ENCODE measurements at regions not wholly inside any gene's neighbourhood (a gene's known extent, or its start where the extent isn't known, plus 50 kb on each side); places are given as distances from the start of the nearest gene placed in this dataset.

- H3K4me1 ChIP-seq (ENCODE audit: insufficient read depth, low read length), result peaks cover 3% of the 10 kb centered on the region
- H3K27ac Mint-ChIP-seq (ENCODE audit: unreplicated experiment), result peak overlapping the region; percentile 34
- H3K9me3 ChIP-seq (ENCODE audit: insufficient read depth, low read depth, low read length), result no peaks in the 10 kb centered on the region
- H3K9ac ChIP-seq (ENCODE audit: low read length), result no peak overlapping the region
- no peaks in the 10 kb centered on the region for H3K27me3 Mint-ChIP-seq (ENCODE audit: low read depth, unreplicated experiment)
- FAIRE-seq (no peak), DNase-seq (ENCODE audit: low read depth) (peak; percentile 83)
- no peak overlapping the region for H2AFZ ChIP-seq (ENCODE audit: low read depth, low read length)
- no peak overlapping the region for H3K4me3 ChIP-seq (ENCODE audit: insufficient read depth, low read depth, low read length)
- TF ChIP-seq EZH2 (IDR thresholded peaks at IDR 0.05; ENCODE audit: insufficient read depth, low read length), result no peak
- TF ChIP-seq CTCF (IDR thresholded peaks at IDR 0.05; ENCODE audit: insufficient read depth, low read depth, low read length), result no peak
- H3K4me3 Mint-ChIP-seq (ENCODE audit: unreplicated experiment), result no peak overlapping the region
- no peaks in the 10 kb centered on the region for H3K9me3 Mint-ChIP-seq (ENCODE audit: unreplicated experiment)
- no peaks in the 10 kb centered on the region for H3K36me3 ChIP-seq (ENCODE audit: insufficient read depth, low read length)
- H3K27ac ChIP-seq (ENCODE audit: low read depth, low read length), result no peak overlapping the region
- H3K27me3 ChIP-seq (ENCODE audit: insufficient read depth, low read length), result no peaks in the 10 kb centered on the region
- no peaks in the 10 kb centered on the region for H3K79me2 ChIP-seq (ENCODE audit: insufficient read depth, low read length)
- no peaks in the 10 kb centered on the region for H4K20me1 ChIP-seq (ENCODE audit: insufficient read depth, low read length)
- H3K4me2 ChIP-seq (ENCODE audit: low read length), result peak overlapping the region; percentile 3
- no peaks in the 10 kb centered on the region for H3K36me3 Mint-ChIP-seq (ENCODE audit: low read depth, unreplicated experiment)
- H3K4me1 Mint-ChIP-seq (ENCODE audit: low read depth, unreplicated experiment), result peaks cover 20% of the 10 kb centered on the region
Observed at GRCh38 chr10:8146650-8147049, 92.2 kb downstream of the GATA3 start.

DNA sequence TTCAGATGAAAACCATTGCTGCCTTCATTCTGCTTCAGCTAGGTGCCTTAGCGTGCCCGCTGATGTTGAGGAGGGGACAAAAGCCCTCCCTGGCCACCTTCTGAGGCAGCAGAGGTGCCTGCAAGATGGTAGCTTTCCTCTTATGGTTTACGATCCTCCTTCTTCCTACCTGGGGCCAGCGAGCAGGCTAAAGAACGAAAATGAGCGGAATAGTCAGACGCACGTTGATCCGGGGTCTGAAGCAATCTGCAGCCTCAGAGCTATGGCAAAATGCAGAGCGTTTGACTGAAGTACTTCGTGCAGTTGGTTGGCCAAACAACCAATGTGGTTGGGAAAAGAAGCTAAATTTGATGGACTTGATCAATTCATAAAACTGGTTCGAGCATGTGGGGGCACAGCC lies 95.5 kb downstream of the GATA3 start:
- Histone ChIP-seq H3K9ac (ENCODE audit: low read length) (no peak overlapping the region), H3K79me2 (ENCODE audit: insufficient read depth, low read length) (no peaks in the 10 kb centered on the region), H4K20me1 (ENCODE audit: insufficient read depth, low read length) (no peaks in the 10 kb centered on the region), H3K4me3 (ENCODE audit: insufficient read depth, low read depth, low read length) (no peak overlapping the region), H3K4me2 (ENCODE audit: low read length) (no peak overlapping the region), H2AFZ (ENCODE audit: low read depth, low read length) (no peak overlapping the region), H3K4me1 (ENCODE audit: insufficient read depth, low read length) (peaks cover 3% of the 10 kb centered on the region), H3K27me3 (ENCODE audit: insufficient read depth, low read length) (no peaks in the 10 kb centered on the region), H3K9me3 (ENCODE audit: insufficient read depth, low read depth, low read length) (no peaks in the 10 kb centered on the region), H3K27ac (ENCODE audit: low read depth, low read length) (no peak overlapping the region), H3K36me3 (ENCODE audit: insufficient read depth, low read length) (no peaks in the 10 kb centered on the region)
- no peak overlapping the region for H3K27ac Mint-ChIP-seq (ENCODE audit: unreplicated experiment)
- TF ChIP-seq CTCF (IDR thresholded peaks at IDR 0.05; ENCODE audit: insufficient read depth, low read depth, low read length), result no peak
- no peak for TF ChIP-seq EZH2 (IDR thresholded peaks at IDR 0.05; ENCODE audit: insufficient read depth, low read length)
- no peaks in the 10 kb centered on the region for H3K36me3 Mint-ChIP-seq (ENCODE audit: low read depth, unreplicated experiment)
- no peaks in the 10 kb centered on the region for H3K9me3 Mint-ChIP-seq (ENCODE audit: unreplicated experiment)
- peaks cover 2% of the 10 kb centered on the region for H3K27me3 Mint-ChIP-seq (ENCODE audit: low read depth, unreplicated experiment)
- peaks cover 16% of the 10 kb centered on the region for H3K4me1 Mint-ChIP-seq (ENCODE audit: low read depth, unreplicated experiment)
- FAIRE-seq (no peak), DNase-seq (ENCODE audit: low read depth) (no peak)
- no peak overlapping the region for H3K4me3 Mint-ChIP-seq (ENCODE audit: unreplicated experiment)

GRCh38 chr10:8150401-8150905 lies 96.0 kb downstream of the GATA3 start:
- Histone ChIP-seq H3K9me3 (ENCODE audit: insufficient read depth, low read depth, low read length) (no peaks in the 10 kb centered on the region), H4K20me1 (ENCODE audit: insufficient read depth, low read length) (no peaks in the 10 kb centered on the region), H2AFZ (ENCODE audit: low read depth, low read length) (no peak overlapping the region), H3K4me1 (ENCODE audit: insufficient read depth, low read length) (peaks cover 3% of the 10 kb centered on the region), H3K36me3 (ENCODE audit: insufficient read depth, low read length) (no peaks in the 10 kb centered on the region), H3K9ac (ENCODE audit: low read length) (no peak overlapping the region), H3K4me3 (ENCODE audit: insufficient read depth, low read depth, low read length) (no peak overlapping the region), H3K79me2 (ENCODE audit: insufficient read depth, low read length) (no peaks in the 10 kb centered on the region), H3K27me3 (ENCODE audit: insufficient read depth, low read length) (no peaks in the 10 kb centered on the region), H3K27ac (ENCODE audit: low read depth, low read length) (no peak overlapping the region), H3K4me2 (ENCODE audit: low read length) (peak overlapping the region; percentile 43)
- Mint-ChIP-seq H3K4me3 (ENCODE audit: unreplicated experiment) (no peak overlapping the region), H3K36me3 (ENCODE audit: low read depth, unreplicated experiment) (no peaks in the 10 kb centered on the region), H3K4me1 (ENCODE audit: low read depth, unreplicated experiment) (peaks cover 12% of the 10 kb centered on the region), H3K9me3 (ENCODE audit: unreplicated experiment) (no peaks in the 10 kb centered on the region), H3K27me3 (ENCODE audit: low read depth, unreplicated experiment) (peaks cover 2% of the 10 kb centered on the region), H3K27ac (ENCODE audit: unreplicated experiment) (no peak overlapping the region)
- peak; percentile 62 for DNase-seq (ENCODE audit: low read depth)
- TF ChIP-seq CTCF (IDR thresholded peaks at IDR 0.05; ENCODE audit: insufficient read depth, low read depth, low read length) (no peak), EZH2 (IDR thresholded peaks at IDR 0.05; ENCODE audit: insufficient read depth, low read length) (no peak)
- no peak for FAIRE-seq
